ENCODE measurements at regions not wholly inside any gene's neighbourhood (a gene's known extent, or its start where the extent isn't known, plus 50 kb on each side); places are given as distances from the start of the nearest gene placed in this dataset.

- TF ChIP-seq CTCF (IDR thresholded peaks at IDR 0.05): no peak
- no peak for TF ChIP-seq POLR2AphosphoS5 (IDR thresholded peaks at IDR 0.05)
- no peak for TF ChIP-seq POLR2A (IDR thresholded peaks at IDR 0.05)
- no peak for TF ChIP-seq EP300 (IDR thresholded peaks at IDR 0.05)
These were observed 1268.1 kb downstream of the OTOL1 start for GRCh38 chr3:162764808-162765071.
